Stimulated activated CD4-positive, alpha-beta T cell treated with anti-CD3 and anti-CD28 coated beads, Interleukin-2, amount 100 ng/mL, for 24 hours (primary cell): ENCODE measurements at regions not wholly inside any gene's neighbourhood (a gene's known extent, or its start where the extent isn't known, plus 50 kb on each side); places are given as distances from the start of the nearest gene placed in this dataset.
"Not testable (repeated sequence)": the region's sequence is repeated elsewhere in the genome, so short reads cannot be mapped to it uniquely, and the experiment has no call there.

Experiments used
- DNase-seq, 2 donors: peaks; one replicate each; pipeline ENCODE4 v3.0.0-alpha.2; 2020

GRCh38 chr21:15638856-15639549, 90.8 kb upstream of the USP25 start:
- DNase-seq = no peak

GRCh38 chr21:15640113-15640512, 89.7 kb upstream of the USP25 start:
- not testable (repeated sequence) for DNase-seq

- no peak for DNase-seq
Observed at GRCh38 chr21:15644489-15644888, 85.3 kb upstream of the USP25 start.

GRCh38 chr21:15645830-15646229, 84.0 kb upstream of the USP25 start:
- no peak for DNase-seq

- no peak for DNase-seq
Observed at GRCh38 chr21:15650735-15651134, 79.0 kb upstream of the USP25 start.

GRCh38 chr21:15651172-15651571, 78.6 kb upstream of the USP25 start:
- DNase-seq = no peak

GRCh38 chr21:15653710-15654109, 76.1 kb upstream of the USP25 start:
- DNase-seq = no peak

- DNase-seq = no peak
Observed at GRCh38 chr21:15654171-15654570, 75.6 kb upstream of the USP25 start.

GRCh38 chr21:15659753-15660422, 69.9 kb upstream of the USP25 start:
- DNase-seq = no peak

- DNase-seq = no peak
Observed at GRCh38 chr21:15660423-15660804, 69.4 kb upstream of the USP25 start.

- no peak for DNase-seq
Observed at GRCh38 chr21:15667010-15667409, 62.8 kb upstream of the USP25 start.

- no peak for DNase-seq
Observed at GRCh38 chr21:15667819-15668218, 62.0 kb upstream of the USP25 start.

GRCh38 chr21:15669247-15669646, 60.5 kb upstream of the USP25 start:
- no peak for DNase-seq

GRCh38 chr21:15671188-15671587, 58.6 kb upstream of the USP25 start:
- no peak for DNase-seq

- not testable (repeated sequence) for DNase-seq
Observed at GRCh38 chr21:15672578-15672977, 57.2 kb upstream of the USP25 start.

- DNase-seq = no peak
Observed at GRCh38 chr21:15676935-15677334, 52.8 kb upstream of the USP25 start.

- DNase-seq = no peak
Observed at GRCh38 chr21:15679630-15680029, 50.2 kb upstream of the USP25 start.
